DMS 273 (cell line): ENCODE measurements at regions not wholly inside any gene's neighbourhood (a gene's known extent, or its start where the extent isn't known, plus 50 kb on each side); places are given as distances from the start of the nearest gene placed in this dataset.
A peak's percentile ranks its signal among the peaks of the same experiment; 100 is the strongest.

Experiments used
- DNase-seq: peaks from one replicate; lab custom pipeline; 2025; ENCODE audit not compliant: unreplicated experiment; lab: John Stamatoyannopoulos, UW

DNA sequence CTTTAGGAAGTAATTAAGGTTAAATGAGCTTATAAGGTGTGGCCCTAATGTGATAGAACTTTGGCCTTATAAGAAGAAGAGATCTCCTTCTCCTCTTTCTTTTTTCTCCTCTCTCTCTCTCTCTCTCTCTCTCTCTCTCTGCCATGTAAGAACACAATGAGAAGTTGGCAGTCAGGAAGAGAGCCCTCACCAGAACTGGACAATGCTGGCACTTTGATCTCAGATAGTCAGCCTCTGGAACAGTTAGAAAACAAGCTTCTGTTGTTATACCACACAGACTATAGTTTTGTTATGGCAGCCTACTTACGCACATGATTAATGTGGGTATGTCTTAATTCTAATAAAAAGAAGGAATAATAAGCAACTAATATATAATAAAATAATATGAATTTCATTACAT, 444.2 kb upstream of the LRRC7 start:
- no peak for DNase-seq

DNA sequence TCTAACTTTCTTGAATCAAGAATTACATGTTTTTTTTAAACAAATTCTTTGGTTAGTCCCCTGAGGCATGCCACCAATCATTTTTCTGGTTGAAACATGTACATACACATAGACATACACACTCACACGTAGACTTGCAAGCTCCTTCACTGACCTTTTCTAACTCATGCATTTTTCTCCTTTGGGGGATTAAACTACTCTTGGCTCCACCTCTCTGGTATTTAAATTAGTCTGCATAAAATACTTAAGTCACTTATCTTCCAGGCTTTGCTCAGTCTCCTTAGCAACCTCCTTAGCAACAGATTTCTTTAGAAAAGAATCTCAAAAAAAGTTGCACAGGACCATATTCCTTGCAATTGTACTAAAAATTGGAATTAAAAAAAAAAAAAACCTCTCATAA, 440.9 kb upstream of the LRRC7 start:
- no peak for DNase-seq

DNA sequence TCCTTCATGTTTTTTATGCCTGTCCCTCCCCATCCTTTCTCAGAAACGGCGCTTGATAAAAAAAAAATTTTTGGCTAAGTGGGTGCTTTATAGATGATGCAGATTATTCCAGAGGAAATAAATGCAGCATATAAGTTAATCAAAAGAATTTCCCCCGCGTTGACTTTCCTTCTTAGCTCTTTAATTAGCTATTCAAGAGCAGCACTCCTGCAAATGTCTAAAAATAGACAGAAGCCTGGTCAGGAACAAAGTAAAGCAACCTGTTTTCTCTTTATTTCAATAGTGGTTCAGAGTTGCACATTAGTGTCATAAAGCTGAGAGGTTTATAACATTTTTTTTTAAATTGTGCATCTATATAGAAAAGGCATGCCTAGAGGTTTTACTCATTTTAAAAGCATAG, 439.5 kb upstream of the LRRC7 start:
- DNase-seq, result no peak

DNA sequence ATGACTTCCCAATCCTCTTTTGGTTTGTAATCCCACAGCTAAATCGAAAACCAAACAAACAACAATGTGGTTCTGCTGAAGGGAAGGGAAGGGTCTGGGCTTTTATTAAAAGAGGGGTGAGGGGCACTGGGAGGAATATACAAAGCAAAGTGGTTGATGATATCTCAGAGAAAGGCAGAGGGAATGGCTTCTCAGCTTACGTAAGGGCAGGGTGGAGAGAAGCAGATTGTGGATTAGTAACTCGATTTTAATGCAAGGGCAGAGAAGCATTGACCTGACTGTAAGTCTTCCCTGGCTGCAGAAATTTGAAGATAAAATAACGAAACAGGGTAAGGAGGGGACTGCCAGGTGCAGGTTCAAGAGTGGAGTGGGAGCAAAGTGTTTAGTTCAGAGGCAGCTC, 438.2 kb upstream of the LRRC7 start:
- no peak for DNase-seq

DNA sequence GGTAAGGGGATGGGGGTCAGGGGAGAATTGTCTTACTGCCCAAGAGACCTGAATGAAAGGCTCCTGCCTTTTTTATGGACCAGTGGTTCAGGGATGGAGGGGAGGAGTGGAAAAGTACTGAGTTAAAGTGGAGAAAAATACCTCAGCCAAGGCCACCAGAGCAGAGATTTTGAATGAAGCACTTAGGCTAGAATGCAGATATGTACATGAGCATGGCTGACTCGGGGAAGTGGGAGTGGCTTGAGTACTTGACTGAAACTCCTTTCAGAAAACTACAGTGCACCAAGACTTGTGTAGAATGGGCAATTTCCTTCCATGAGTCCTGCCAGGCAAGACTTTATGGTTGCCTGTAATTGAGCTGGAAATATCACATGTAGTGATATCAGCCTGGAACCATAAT, 429.6 kb upstream of the LRRC7 start:
- no peak for DNase-seq

DNA sequence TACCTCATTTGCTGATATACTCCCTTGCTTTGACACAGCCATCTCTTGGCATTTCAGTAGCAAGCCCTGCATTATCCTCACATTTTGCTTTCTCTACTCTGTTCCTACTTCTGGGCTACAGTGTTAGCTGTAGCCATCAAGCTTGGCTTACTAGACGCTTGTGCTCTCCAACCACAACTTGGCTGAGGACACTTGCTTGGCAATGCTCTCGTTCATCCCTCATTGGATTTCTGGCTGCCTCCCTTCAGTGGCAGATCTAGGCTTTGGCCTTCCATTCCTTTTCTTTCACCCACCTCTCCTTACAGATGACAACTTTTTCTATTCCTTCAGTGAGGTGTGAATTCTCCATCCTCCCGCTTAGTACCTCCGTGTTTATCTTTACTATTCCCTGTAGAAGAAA, 428.7 kb upstream of the LRRC7 start:
- no peak for DNase-seq

DNA sequence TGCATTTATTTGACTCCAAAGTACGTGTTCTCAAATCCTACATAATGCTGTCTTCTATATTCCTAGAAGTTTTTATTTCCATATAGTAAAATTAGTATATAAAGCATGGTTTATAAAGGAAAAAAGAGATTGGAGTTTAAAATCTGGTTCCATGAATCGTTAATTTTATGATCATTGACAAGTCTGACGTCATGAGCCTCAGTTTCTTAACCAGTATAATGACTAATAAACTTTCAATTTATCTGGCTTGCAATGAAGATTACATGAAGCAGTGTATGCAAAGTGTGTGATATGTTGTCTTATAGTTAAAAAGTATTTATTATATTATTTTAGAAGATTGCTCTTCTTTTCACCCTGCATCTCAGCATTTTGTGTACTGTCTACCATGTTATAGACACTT, 421.4 kb upstream of the LRRC7 start:
- DNase-seq, result no peak

DNA sequence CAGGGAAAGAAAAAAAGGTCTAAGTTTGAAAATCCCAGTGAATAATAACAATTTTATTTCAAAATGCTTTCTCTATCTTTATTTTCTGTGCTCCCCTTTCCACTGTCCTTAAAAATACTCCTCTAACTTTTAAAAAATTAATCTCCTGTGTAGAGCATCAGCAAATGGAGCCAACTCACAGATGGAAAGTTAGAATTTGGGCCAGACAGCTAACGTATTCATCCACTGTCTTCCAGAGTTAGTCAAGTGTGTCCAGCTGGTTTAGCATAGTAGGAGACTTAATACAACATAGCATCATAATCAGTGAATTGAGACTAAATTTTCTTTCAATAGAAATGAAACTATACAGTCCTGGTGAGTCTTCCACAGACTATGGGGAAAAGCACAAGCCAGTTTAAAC, 419.0 kb upstream of the LRRC7 start:
- no peak for DNase-seq

DNA sequence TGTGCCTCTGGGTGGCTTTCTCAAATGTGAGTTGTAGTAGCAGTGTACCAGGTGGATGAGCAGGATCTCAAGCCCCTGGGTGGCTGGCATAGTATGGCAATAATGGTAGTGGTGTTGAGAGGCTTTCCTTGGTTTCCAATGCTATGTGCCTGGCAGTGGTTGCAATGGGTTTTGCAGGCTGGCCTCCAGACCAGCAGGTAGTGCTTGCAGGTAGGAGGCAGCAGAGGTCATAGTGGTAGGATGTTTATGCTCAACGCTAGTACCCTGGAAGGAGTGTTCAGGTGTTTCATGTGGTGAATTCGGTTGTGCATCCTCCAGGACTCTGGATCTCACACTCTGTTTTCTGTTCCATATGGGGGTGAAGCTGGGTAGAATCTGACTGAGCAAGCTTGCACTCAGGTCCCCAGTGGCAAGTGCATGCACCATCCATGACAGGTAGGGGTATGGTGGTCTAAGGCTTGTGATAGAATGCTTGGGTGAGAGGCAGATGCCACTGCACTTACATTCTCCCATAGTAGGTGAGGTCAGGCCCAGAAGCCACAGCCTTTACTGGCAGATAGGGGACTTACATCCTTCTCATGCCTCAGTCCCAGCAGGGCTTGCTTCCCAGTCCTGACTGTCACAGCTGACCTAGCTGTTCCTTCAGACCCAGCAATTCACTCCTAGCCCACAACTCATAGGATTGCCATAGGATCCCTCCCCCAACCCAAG, 410.5 kb upstream of the LRRC7 start:
- DNase-seq, result no peak

DNA sequence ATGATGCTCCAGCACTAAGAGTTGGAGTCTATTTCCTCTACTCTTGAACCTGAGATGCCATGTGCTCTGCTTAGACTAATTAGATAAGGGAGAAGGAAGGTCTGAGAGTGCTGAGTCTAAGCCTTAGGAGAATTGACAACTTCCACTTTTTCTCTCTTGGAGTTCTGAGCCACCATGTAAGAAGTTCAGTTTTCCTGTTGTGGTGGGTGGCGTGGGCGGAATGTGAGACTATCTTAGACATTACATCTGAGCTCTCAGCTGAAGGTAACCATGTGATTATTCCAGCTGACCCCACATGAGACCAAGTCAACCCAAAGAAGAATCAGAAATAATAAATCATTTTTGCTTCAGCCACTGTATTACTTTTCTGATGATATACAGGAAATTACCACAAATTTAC, 404.5 kb upstream of the LRRC7 start:
- DNase-seq, result no peak

DNA sequence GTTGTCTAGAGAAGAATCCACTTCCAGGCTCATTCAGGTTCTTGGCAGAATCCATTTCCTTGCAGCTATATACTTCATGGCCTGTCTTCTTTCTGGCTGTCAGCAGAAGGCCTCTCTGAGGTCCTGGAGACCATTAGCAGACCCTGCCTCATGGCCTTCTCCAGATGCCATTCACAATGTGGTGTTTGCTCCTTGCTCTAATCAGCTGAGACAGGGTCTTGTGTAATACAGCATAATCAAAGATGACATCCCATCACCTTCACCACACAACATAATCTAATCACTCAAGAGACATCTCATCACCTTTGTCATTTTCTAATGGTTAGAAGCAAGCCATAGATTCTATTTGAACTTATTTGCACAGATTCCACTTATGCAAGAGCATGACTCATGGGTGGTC, 403.9 kb upstream of the LRRC7 start:
- no peak for DNase-seq

DNA sequence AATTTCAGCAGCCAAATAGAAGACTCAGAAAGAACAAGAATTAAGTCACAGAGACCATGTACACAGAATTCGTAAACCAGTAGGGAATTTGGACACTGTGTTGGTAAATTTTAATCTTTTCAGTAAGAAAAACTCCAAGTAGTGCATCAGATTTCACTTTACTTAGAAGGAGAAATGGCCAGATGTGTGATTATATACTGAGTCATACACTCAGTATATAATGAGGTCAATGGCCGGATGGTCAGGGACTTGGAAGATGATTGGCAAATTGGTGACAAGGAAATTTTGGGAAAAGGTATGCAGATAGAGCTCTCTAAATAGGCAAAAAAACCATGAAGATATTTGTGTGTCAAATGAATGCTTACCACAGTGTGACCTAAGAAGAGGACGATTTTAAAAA, 399.8 kb upstream of the LRRC7 start:
- no peak for DNase-seq

DNA sequence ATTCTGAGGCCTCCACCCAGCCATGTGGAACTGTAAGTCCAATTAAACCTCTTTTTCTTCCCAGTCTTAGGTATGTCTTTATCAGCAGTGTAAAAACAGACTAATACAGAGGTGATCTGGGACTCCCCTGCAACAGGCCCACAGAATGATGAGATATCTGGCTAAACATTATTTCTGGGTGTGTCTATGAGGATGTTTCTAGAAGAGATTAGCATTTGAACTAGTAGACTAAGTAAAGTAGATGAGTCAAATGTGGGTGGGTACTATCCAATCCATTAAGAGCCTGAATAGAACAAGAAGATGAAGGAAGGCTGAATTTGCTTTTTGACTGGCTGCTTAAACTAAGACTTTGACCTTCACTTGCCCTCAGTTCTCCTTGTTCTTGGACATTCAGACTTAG, 396.5 kb upstream of the LRRC7 start:
- no peak for DNase-seq

DNA sequence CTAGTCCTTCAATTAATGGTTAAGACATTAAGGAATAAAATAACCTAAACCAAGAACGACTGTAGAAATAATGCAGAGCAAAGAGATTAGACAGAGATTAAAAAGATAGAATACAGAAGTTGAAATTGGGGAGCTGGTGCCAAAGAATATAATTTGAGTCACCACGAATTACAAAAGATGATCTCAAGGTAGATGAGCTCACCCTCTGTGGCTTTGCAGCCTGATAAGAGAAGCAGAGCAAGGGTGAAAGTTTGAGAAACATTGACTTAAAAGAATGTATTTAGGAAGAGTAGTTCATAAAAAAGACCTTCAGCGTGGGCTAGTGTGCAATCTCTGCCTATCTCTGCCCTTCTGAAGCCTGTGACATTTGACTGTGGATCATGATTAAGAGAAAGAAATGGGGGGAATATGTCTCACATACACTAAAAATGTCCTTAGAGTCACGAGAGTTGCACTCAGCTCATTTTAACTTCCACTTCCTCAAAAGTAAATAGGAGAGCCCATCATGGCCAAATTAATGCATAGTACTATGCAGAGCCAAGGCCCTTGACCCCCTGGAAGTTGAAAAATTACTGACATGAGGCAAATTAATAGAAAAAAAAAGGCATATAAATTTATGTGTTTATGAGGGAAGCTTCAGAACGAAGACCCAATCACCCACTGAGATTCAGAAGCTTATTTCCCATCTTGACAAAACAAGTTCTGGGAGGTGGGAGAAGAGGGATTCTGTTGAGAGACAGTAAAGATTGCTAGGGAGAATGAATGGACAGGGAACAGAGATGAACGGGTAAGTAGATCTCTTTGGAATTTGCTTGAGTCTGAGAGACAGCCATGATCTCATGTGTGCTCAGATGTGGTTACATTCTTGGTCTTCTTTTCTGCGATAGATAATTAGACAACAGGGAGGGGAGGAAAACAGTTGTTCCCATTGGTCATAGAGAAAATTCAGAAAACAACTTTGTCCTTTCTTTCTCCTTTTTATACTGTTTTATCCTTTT, 395.4 kb upstream of the LRRC7 start:
- DNase-seq, result no peak

DNA sequence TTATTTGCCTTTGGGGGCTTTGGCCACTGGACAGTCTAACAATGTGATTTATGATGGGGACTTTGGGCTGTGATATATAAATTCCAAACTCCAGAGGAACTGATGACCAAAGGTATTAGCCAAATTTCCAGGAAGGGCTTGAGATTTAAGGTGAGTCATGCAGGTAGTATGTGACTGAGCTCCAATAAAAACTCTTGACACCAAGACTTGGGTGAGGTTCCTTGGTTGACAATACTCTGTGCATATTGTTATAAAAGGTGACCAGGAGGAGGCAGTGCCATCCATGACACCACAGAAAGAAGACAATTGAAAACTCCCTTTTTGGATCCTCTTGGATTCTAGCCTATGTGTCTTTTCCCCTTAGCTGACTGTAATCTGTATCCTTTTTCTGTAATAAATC, 392.7 kb upstream of the LRRC7 start:
- DNase-seq, result no peak

DNA sequence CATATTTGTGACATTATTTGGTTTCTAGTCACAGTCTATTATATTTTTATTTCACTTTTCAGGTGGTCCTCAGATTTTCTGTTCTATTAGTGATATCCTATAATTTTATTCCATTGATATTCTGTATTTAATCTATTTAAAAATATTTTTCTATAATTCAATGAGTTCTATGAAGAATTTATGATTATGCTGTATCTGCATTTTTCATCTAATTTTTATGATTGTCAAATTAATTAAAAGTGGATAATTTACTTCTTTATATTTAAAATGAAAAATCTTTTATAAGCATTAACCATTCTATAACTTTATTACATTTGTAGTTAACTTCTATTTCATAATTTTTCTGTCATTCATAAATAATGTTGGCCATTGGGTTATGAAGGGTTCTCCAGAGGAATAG, 387.4 kb upstream of the LRRC7 start:
- DNase-seq, result no peak

DNA sequence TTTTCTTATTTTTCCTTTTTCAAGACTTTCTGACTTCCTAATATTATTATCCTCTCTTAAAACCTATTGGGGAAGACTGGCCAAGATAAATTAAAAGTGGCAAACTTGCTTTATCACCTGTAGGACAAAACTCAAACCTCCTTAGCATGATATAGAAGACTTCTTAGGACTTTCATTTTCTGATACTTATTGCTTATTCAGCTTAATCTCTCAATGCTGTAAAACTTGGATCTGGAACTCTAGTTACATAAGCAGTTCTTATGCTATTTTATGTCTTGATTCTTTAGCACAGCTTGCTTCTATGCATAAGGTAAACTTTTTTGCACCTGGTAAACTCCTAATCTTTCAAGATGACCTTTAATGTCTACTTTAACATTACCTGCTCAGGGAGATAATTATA, 382.3 kb upstream of the LRRC7 start:
- no peak for DNase-seq

DNA sequence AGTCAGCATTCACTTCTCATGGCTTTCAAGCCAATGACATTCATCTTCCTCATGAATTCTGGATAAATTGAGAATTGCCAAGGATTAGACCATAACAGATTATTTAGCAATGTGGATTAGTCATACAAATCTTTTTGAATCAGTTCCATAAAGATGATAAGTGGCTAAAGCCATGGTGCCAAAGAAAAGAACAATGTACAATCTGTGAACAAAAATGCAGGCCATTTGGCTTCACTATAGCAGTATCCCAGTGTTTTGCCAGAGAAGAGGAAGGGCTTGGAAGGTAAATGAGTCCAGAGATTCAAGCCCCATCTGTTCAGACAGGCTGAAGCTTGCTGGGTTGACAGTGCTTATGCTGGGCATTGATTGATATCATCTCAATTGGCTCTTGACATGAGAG, 376.4 kb upstream of the LRRC7 start:
- DNase-seq, result peak; percentile 81

DNA sequence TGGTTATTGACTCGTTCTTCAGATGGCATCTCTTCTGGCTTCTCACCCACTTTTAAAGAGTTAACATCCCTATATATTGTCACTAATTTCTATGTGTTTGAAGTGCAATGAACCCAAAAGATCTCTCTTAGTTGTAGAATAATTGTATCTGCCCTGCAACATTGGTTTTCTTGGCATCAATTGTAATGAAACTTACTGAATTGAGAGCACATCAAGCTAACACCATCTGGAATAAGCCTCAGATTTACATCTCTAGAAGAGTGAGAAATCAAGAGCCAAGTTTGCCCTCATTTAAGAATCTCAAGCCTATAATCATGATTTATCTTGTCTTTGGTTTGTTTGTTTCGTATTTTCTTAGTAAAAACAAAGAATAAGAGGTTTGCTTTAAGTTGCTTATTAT, 372.6 kb upstream of the LRRC7 start:
- DNase-seq, result peak; percentile 29

DNA sequence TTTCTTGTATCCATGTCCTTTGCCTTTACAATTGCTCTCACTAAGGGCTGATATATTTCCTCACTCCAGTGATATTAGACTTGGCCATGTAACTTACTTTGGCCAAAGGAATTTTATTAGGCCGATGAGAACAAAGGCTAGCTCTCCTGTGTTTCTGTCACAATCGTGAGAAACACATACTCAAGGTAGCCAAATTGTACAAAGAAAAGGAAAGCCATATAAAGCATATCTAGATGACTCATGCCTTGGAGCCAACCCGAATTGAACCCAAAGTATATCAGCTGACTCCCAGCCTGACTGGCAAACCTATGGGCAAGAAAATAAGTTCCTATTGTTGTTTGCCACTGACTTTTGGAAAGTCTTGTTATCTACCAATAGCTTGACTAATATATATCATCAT, 371.7 kb upstream of the LRRC7 start:
- DNase-seq, result no peak

DNA sequence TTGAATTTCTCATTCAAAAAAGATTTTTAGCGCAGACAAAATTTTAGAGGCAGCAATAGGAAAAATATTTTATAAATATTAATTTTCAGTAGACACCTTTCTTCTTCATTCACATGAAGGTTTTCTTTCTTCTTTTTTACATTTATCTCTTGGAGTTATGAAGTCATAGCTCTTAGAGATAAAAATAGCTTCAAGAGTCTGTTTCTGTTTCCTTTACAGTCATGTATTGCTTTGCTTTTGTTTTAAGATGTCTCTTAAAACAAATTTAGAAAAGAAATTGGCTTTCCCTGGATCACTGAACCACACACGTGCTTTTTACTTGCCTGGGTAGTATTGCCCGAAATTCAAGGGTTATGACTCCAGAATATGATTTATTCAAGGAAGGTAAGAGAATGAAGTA, 369.9 kb upstream of the LRRC7 start:
- no peak for DNase-seq

DNA sequence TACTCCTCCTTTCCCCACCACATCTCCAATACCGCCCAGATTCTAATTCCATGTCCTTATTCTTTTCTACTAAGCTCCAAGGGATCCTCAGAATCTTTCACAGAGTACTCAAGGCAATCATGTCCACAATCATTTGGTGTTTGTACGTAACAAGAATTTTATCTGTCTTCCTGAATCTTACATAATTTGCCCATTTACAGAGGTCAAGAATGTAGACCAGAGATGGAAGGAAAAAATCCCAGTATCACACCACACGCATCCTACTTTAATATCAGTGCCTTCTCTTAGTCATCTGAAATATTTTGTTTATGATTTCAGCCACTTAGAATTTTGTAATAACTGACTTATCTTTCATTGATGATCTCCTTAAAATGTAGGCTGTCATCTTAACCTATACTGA, 366.0 kb upstream of the LRRC7 start:
- no peak for DNase-seq
